22Rv1 (cell line): ENCODE measurements at regions not wholly inside any gene's neighbourhood (a gene's known extent, or its start where the extent isn't known, plus 50 kb on each side); places are given as distances from the start of the nearest gene placed in this dataset.

Experiments
- ZFX ChIP-seq: fragments of 450-650 bp; IDR thresholded peaks from 2 replicates; pipeline ENCODE4 v1.6.1; 2017; ENCODE audit warnings: antibody characterized with exemption, borderline replicate concordance
- TF ChIP-seq, protein P1 (sequence below): fragments of 450-650 bp; IDR thresholded peaks from 2 replicates; pipeline ENCODE4 v1.5.1; 2017; ENCODE audit warnings: mild to moderate bottlenecking

GRCh38 chr1:220323717-220324116 lies 51.5 kb upstream of the RAB3GAP2 start:
- no peak for TF ChIP-seq ZFX
- TF ChIP-seq, protein P1, sequence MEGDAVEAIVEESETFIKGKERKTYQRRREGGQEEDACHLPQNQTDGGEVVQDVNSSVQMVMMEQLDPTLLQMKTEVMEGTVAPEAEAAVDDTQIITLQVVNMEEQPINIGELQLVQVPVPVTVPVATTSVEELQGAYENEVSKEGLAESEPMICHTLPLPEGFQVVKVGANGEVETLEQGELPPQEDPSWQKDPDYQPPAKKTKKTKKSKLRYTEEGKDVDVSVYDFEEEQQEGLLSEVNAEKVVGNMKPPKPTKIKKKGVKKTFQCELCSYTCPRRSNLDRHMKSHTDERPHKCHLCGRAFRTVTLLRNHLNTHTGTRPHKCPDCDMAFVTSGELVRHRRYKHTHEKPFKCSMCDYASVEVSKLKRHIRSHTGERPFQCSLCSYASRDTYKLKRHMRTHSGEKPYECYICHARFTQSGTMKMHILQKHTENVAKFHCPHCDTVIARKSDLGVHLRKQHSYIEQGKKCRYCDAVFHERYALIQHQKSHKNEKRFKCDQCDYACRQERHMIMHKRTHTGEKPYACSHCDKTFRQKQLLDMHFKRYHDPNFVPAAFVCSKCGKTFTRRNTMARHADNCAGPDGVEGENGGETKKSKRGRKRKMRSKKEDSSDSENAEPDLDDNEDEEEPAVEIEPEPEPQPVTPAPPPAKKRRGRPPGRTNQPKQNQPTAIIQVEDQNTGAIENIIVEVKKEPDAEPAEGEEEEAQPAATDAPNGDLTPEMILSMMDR = no peak
